GM23338 (cell line): ENCODE measurements at regions not wholly inside any gene's neighbourhood (a gene's known extent, or its start where the extent isn't known, plus 50 kb on each side); places are given as distances from the start of the nearest gene placed in this dataset.
A peak's percentile ranks its signal among the peaks of the same experiment; 100 is the strongest.
"Not testable (repeated sequence)": the region's sequence is repeated elsewhere in the genome, so short reads cannot be mapped to it uniquely, and the experiment has no call there.

Experiments
- ATAC-seq: fragments of 200-7000 bp; cut with Tn5 transposase; 3 replicates; pipeline ENCODE4 v1.9.1; 2020
- DNase-seq: peaks from one replicate; pipeline ENCODE4 v3.0.0-alpha.2; 2015; ENCODE audit warnings: low spot score
- H2AFZ ChIP-seq: fragments of 200-600 bp; sonication (generic); 2 replicates; pipeline ENCODE4 v1.8.0; 2016; ENCODE audit warnings: antibody characterized with exemption, mild to moderate bottlenecking, moderate library complexity
- H3F3A ChIP-seq: fragments of 200-600 bp; sonication (generic); replicated peaks from 2 replicates; pipeline ENCODE4 v1.8.0; 2017; ENCODE audit warnings: antibody characterized with exemption, mixed run types, low read depth
- H3K27ac ChIP-seq: fragments of 200-600 bp; sonication (generic); 2 replicates; pipeline ENCODE4 v1.6.1; 2016; ENCODE audit warnings: low read depth
- H3K27me3 ChIP-seq: fragments of 200-600 bp; sonication (generic); 2 replicates; pipeline ENCODE4 v1.8.0; 2016; ENCODE audit warnings: mild to moderate bottlenecking, mixed run types, moderate library complexity; ENCODE audit not compliant: insufficient read depth
- H3K36me3 ChIP-seq: fragments of 200-600 bp; sonication (generic); 2 replicates; pipeline ENCODE4 v1.8.0; 2016; ENCODE audit warnings: mild to moderate bottlenecking; ENCODE audit not compliant: insufficient read depth
- H3K4me1 ChIP-seq: fragments of 200-600 bp; sonication (generic); 2 replicates; pipeline ENCODE4 v1.8.0; 2016; ENCODE audit warnings: mild to moderate bottlenecking, moderate library complexity; ENCODE audit not compliant: insufficient read depth
- H3K4me2 ChIP-seq: fragments of 200-600 bp; sonication (generic); 2 replicates; pipeline ENCODE4 v1.7.1; 2017; ENCODE audit warnings: mixed run types
- H3K4me3 ChIP-seq: fragments of 200-600 bp; sonication (generic); 2 replicates; pipeline ENCODE4 v1.6.1; 2016; ENCODE audit warnings: mixed run types
- H3K79me2 ChIP-seq: fragments of 200-600 bp; sonication (generic); replicated peaks from 2 replicates; pipeline ENCODE4 v1.8.0; 2017; ENCODE audit warnings: mild to moderate bottlenecking; ENCODE audit not compliant: insufficient read depth
- H3K9me2 ChIP-seq: fragments of 200-600 bp; sonication (generic); 2 replicates; pipeline ENCODE4 v1.8.0; 2017; ENCODE audit not compliant: insufficient read depth
- H4K20me1 ChIP-seq: fragments of 200-600 bp; sonication (generic); replicated peaks from 2 replicates; pipeline ENCODE4 v1.8.0; 2017; ENCODE audit warnings: mild to moderate bottlenecking; ENCODE audit not compliant: insufficient read depth
- H3K27ac Mint-ChIP-seq: 2 replicates; pipeline ENCODE4 v1.8.0; 2020; ENCODE audit warnings: inconsistent platforms, mild to moderate bottlenecking, moderate library complexity, mixed read lengths
- H3K27me3 Mint-ChIP-seq: 3 replicates; pipeline ENCODE4 v1.8.0; 2022; ENCODE audit warnings: low read depth, mild to moderate bottlenecking, moderate library complexity, mixed read lengths, inconsistent platforms; ENCODE audit not compliant: insufficient read depth, poor library complexity
- H3K36me3 Mint-ChIP-seq: 3 replicates; pipeline ENCODE4 v1.8.0; 2021; ENCODE audit warnings: low read depth, mild to moderate bottlenecking, inconsistent platforms, moderate library complexity, mixed read lengths
- H3K4me1 Mint-ChIP-seq: 3 replicates; pipeline ENCODE4 v1.8.0; 2020; ENCODE audit warnings: mild to moderate bottlenecking, inconsistent platforms, mixed read lengths
- H3K4me3 Mint-ChIP-seq: 3 replicates; pipeline ENCODE4 v1.8.0; 2021; ENCODE audit warnings: moderate library complexity, mild to moderate bottlenecking, inconsistent platforms, mixed read lengths
- H3K9me3 Mint-ChIP-seq: 3 replicates; pipeline ENCODE4 v1.8.0; 2020; ENCODE audit warnings: moderate library complexity, mild to moderate bottlenecking, inconsistent platforms, mixed read lengths
- ETS1 ChIP-seq: IDR thresholded peaks from 2 replicates; pipeline ENCODE4 v1.6.1; 2016; ENCODE audit warnings: antibody characterized with exemption
- EZH2 ChIP-seq: fragments of 200-600 bp; sonication (generic); IDR thresholded peaks from one replicate; pipeline ENCODE4 v1.8.0; 2017; ENCODE audit warnings: antibody characterized with exemption, mild to moderate bottlenecking, low read depth; ENCODE audit not compliant: unreplicated experiment
- EZH2phosphoT487 ChIP-seq: fragments of 200-600 bp; sonication (generic); IDR thresholded peaks from one replicate; pipeline ENCODE4 v1.8.1; 2018; ENCODE audit warnings: antibody characterized with exemption; ENCODE audit not compliant: unreplicated experiment
- JUNB ChIP-seq: IDR thresholded peaks from one replicate; pipeline ENCODE4 v1.6.1; 2016; ENCODE audit warnings: antibody characterized with exemption; ENCODE audit not compliant: unreplicated experiment
- REST ChIP-seq: IDR thresholded peaks from one replicate; pipeline ENCODE4 v1.6.1; 2018; ENCODE audit warnings: antibody characterized with exemption; ENCODE audit not compliant: unreplicated experiment
- STAT1 ChIP-seq: IDR thresholded peaks from one replicate; pipeline ENCODE4 v1.6.1; 2016; ENCODE audit warnings: antibody characterized with exemption; ENCODE audit not compliant: unreplicated experiment

GRCh38 chr12:69047990-69048389 lies 115.0 kb upstream of the CPM start (continued):
- no peak for TF ChIP-seq REST
- no peak for TF ChIP-seq STAT1

GRCh38 chr12:69049855-69050254 lies 116.9 kb upstream of the CPM start:
- not testable (repeated sequence) for H3K4me2 ChIP-seq, H3K36me3 ChIP-seq, H3K4me3 ChIP-seq, H3K27ac Mint-ChIP-seq, H3K27me3 ChIP-seq, H3K27me3 Mint-ChIP-seq, H3K4me3 Mint-ChIP-seq, DNase-seq, H2AFZ ChIP-seq, H3F3A ChIP-seq, ATAC-seq, H3K79me2 ChIP-seq, H4K20me1 ChIP-seq, H3K27ac ChIP-seq, H3K9me3 Mint-ChIP-seq, H3K36me3 Mint-ChIP-seq
- peaks cover 30% of the 10 kb centered on the region for H3K4me1 Mint-ChIP-seq
- H3K4me1 ChIP-seq: peaks cover 16% of the 10 kb centered on the region
- H3K9me2 ChIP-seq: peaks cover 23% of the 10 kb centered on the region

- Mint-ChIP-seq H3K4me3 (no peak overlapping the region), H3K27ac (no peak overlapping the region; the same call in 1 of the 2 replicates), H3K9me3 (peaks cover 3% of the 10 kb centered on the region; the same call in 1 of the 3 replicates), H3K36me3 (no peaks in the 10 kb centered on the region), H3K27me3 (peaks cover 3% of the 10 kb centered on the region), H3K4me1 (peaks cover 20% of the 10 kb centered on the region)
- Histone ChIP-seq H2AFZ (no peak overlapping the region), H3K27ac (no peak overlapping the region), H3K4me1 (peaks cover 16% of the 10 kb centered on the region), H3K36me3 (no peaks in the 10 kb centered on the region), H3K9me2 (peaks cover 23% of the 10 kb centered on the region), H4K20me1 (no peaks in the 10 kb centered on the region), H3K79me2 (no peaks in the 10 kb centered on the region), H3F3A (no peaks in the 10 kb centered on the region), H3K4me3 (no peak overlapping the region), H3K4me2 (peak overlapping the region; percentile 36; the same call in 1 of the 2 replicates), H3K27me3 (no peaks in the 10 kb centered on the region)
- ATAC-seq: peak; percentile 80
- peak; percentile 66 for DNase-seq
- TF ChIP-seq EZH2phosphoT487 (no peak), EZH2 (no peak), REST (no peak), JUNB (no peak), ETS1 (no peak), STAT1 (no peak)
Measured at GRCh38 chr12:69052613-69053408, 119.8 kb upstream of the CPM start.
